Colonic mucosa (tissue), 4 donors: ENCODE measurements at regions not wholly inside any gene's neighbourhood (a gene's known extent, or its start where the extent isn't known, plus 50 kb on each side); places are given as distances from the start of the nearest gene placed in this dataset.
"Not testable (repeated sequence)": the region's sequence is repeated elsewhere in the genome, so short reads cannot be mapped to it uniquely, and the experiment has no call there.

Experiments used
- DNase-seq: peaks from one replicate; pipeline ENCODE4 v3.0.0-alpha.2; 2020
- H3K27ac ChIP-seq: fragments of 200-600 bp; one replicate; pipeline ENCODE4 v1.8.0; 2021
- H3K27me3 ChIP-seq: fragments of 200-600 bp; one replicate; pipeline ENCODE4 v1.8.0; 2021
- H3K36me3 ChIP-seq: fragments of 200-600 bp; one replicate; pipeline ENCODE4 v1.8.0; 2021
- H3K4me1 ChIP-seq: fragments of 200-600 bp; one replicate; pipeline ENCODE4 v1.8.0; 2021; ENCODE audit warnings: mild to moderate bottlenecking
- H3K4me3 ChIP-seq: fragments of 200-600 bp; one replicate; pipeline ENCODE4 v1.8.0; 2021
- H3K9ac ChIP-seq, 2 donors: one replicate each; pipeline ENCODE4 v1.7.0; 2013; ENCODE audit warnings: control low read depth in 2 of 2, low read depth in 2 of 2, low read length in 2 of 2
- H3K9me3 ChIP-seq: fragments of 200-600 bp; one replicate; pipeline ENCODE4 v1.8.0; 2021
- CTCF ChIP-seq: fragments of 200-600 bp; IDR thresholded peaks from one replicate; pipeline ENCODE4 v1.8.0; 2022; ENCODE audit warnings: antibody characterized with exemption, mild to moderate bottlenecking
- intact Hi-C: fragments of 100-400 bp; cut with DNase I; formaldehyde crosslinking; loops from one replicate; pipeline ENCODE4 v1.14.1; 2022
- donor health status: healthy.
- donor health status: DM: no; HTN: no; CAD: no.
- donor health status: DM: no; HTN: no; CAD: no.

- Histone ChIP-seq H3K27me3 (no peaks in the 10 kb centered on the region), H3K9ac (no peak overlapping the region), H3K9me3 (no peaks in the 10 kb centered on the region), H3K27ac (no peak overlapping the region), H3K4me3 (no peak overlapping the region), H3K4me1 (no peaks in the 10 kb centered on the region), H3K36me3 (no peaks in the 10 kb centered on the region)
- no peak for DNase-seq
- no peak for TF ChIP-seq CTCF
- intact Hi-C loops: no loop called here
These were observed 125.0 kb downstream of the KCNE4 start for GRCh38 chr2:223176970-223177369.

DNA sequence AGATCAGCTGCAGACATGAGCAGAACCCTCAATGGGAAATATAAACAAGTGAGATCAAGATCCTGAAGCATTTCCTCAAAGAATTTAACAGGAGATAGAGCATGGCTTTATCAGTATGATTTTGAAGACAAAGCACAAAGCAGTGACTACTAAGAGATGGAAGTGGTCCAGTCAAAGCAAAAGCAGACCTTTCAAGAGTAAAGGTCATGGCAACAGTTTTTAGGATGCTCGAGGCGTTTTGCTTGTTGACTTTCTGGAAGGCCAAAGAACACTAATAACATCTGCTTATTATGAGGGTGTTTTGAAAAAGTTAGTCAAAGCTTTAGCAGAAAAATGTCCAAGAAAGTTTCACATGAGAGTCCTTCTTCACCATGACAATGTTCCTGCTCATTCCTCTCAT is 128.5 kb downstream of the KCNE4 start:
- H3K9me3 ChIP-seq: no peaks in the 10 kb centered on the region
- no peak overlapping the region for H3K4me3 ChIP-seq
- H3K9ac ChIP-seq: no peak overlapping the region
- H3K27me3 ChIP-seq: no peaks in the 10 kb centered on the region
- intact Hi-C loops: no loop called here
- no peak overlapping the region for H3K27ac ChIP-seq
- H3K36me3 ChIP-seq: no peaks in the 10 kb centered on the region
- no peaks in the 10 kb centered on the region for H3K4me1 ChIP-seq
- no peak for DNase-seq
- TF ChIP-seq CTCF: no peak

- intact Hi-C loops: no loop called here
- Histone ChIP-seq H3K27me3 (no peaks in the 10 kb centered on the region), H3K9me3 (no peaks in the 10 kb centered on the region), H3K9ac (no peak overlapping the region), H3K36me3 (no peaks in the 10 kb centered on the region), H3K4me1 (no peaks in the 10 kb centered on the region), H3K4me3 (no peak overlapping the region), H3K27ac (no peak overlapping the region)
- TF ChIP-seq CTCF: no peak
- DNase-seq: no peak
These were observed 129.6 kb downstream of the KCNE4 start for GRCh38 chr2:223181561-223181960.

DNA sequence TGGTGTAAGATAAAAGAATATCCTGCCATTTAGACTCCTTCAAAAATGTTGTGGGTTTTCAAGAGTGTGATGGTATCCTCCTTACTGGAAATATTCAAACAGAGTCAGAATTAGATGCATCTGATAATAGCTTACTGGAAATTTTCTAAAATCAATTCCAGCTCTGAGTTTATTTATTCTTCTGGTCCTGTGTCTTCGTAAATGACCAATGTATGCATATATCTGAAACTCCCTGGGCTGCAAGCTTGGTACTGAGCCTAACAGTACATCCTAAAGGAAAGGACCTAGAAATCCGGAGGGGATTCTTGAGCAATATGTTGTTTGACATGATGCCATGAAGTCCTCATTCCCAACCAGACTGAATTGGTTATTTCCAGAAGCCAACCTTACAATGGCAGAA is 130.4 kb downstream of the KCNE4 start:
- Histone ChIP-seq H3K36me3 (no peaks in the 10 kb centered on the region), H3K27me3 (no peaks in the 10 kb centered on the region), H3K9ac (no peak overlapping the region), H3K9me3 (no peaks in the 10 kb centered on the region), H3K27ac (no peak overlapping the region), H3K4me3 (no peak overlapping the region), H3K4me1 (no peaks in the 10 kb centered on the region)
- no peak for TF ChIP-seq CTCF
- intact Hi-C loops: no loop called here
- no peak for DNase-seq

GRCh38 chr2:223185638-223186037 is 133.6 kb downstream of the KCNE4 start:
- Histone ChIP-seq H3K4me3 (no peak overlapping the region), H3K4me1 (no peaks in the 10 kb centered on the region), H3K9ac (no peak overlapping the region), H3K36me3 (no peaks in the 10 kb centered on the region), H3K9me3 (no peaks in the 10 kb centered on the region), H3K27ac (no peak overlapping the region), H3K27me3 (no peaks in the 10 kb centered on the region)
- TF ChIP-seq CTCF: no peak
- no peak for DNase-seq
- intact Hi-C loops: no loop called here

GRCh38 chr2:223187256-223187655 is 135.3 kb downstream of the KCNE4 start:
- H3K36me3 ChIP-seq: no peaks in the 10 kb centered on the region
- H3K9me3 ChIP-seq: no peaks in the 10 kb centered on the region
- no peak for DNase-seq
- no peaks in the 10 kb centered on the region for H3K4me1 ChIP-seq
- no peak overlapping the region for H3K9ac ChIP-seq
- no peaks in the 10 kb centered on the region for H3K27me3 ChIP-seq
- intact Hi-C loops: no loop called here
- TF ChIP-seq CTCF: no peak
- no peak overlapping the region for H3K27ac ChIP-seq
- no peak overlapping the region for H3K4me3 ChIP-seq

DNA sequence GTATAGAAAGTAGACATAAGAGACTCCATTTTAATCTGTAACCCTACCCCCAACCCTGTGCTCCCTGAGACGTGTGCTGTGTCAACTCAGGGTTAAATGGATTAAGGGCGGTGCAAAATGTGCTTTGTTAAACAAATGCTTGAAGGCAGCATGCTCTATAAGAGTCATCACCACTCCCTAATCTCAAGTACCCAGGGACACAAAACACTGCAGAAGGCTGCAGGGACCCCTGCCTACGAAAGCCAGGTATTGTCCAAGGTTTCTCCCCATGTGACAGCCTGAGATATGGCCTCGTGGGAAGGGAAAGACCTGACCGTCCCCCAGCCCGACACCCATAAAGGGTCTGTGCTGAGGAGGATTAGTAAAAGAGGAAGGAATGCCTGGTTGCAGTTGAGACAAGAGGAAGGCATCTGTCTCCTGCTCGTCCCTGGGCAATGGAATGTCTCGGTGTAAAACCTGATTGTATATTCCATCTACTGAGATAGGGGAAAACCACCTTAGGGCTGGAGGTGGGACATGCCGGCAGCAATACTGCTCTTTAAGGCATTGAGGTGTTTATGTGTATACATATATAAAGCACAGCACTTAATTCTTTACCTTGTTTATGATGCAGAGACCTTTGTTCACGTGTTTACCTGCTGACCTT is 138.7 kb downstream of the KCNE4 start:
- H3K27ac ChIP-seq, H3K4me1 ChIP-seq, DNase-seq, H3K36me3 ChIP-seq, H3K27me3 ChIP-seq, H3K9me3 ChIP-seq, H3K4me3 ChIP-seq, intact Hi-C loops, H3K9ac ChIP-seq: not testable (repeated sequence)
